ENCODE measurements at regions not wholly inside any gene's neighbourhood (a gene's known extent, or its start where the extent isn't known, plus 50 kb on each side); places are given as distances from the start of the nearest gene placed in this dataset.

DNA sequence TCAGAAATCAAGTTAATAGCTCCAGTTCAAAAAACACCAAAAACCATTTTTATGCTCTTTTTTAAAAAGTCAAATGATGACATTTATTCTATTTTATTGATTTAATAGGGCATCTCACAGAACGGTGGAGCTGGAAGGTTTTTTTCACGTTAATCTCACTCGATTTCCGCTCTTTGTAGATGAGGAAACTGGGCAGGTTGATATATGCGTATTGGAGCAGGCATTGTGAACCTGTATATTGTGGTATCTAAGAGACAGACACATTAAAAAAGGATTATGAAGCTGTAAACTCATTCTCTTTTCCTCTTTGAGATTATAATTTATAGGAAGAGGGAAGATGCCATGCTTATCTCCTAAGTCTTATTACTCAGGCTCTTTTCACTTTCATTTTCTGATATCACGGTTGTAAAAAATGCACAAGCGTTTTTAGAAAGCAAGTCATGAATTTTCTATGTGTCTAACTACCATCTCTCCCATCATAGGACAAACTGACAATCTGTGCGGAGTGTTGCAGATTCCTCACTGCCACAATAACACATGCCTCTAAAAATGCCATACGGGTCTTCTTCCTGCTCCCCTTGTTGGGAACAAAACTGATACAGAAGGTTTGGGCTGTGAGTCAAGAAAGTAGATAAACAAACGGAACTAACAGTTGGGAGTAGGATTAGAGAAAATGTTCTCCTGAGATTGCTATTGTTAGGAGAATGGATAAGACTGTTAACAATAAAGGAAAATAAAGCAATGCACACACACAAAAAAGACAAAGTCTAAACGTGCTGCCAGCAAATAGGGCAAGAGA, 1997.7 kb downstream of the MAT2B start:
- TF ChIP-seq GATA1 (IDR thresholded peaks at IDR 0.05; ENCODE audit: low read depth, low read length) (no peak), POLR2A (IDR thresholded peaks at IDR 0.05; ENCODE audit: low read length) (no peak)
- DNase-seq, result no peak

DNA sequence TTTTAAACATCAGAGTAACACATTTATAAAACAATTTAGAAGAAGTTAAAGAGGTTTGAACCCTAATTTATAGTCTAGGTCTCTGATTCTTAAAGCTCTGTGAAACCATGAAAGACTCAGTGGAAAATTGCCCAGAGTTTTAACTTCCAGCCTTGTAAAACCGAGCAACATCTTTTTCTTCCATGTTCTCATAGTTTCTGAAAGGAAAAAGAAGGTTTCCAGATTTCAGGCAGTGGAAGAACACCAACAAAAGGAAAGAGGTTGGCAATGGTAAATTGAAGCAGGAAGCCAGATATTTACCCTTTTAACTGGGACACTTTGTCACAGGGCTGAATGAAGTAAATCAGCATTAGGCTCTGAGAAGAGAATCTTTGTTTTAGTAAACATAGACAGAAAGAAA, 1999.3 kb downstream of the MAT2B start:
- TF ChIP-seq GATA1 (IDR thresholded peaks at IDR 0.05; ENCODE audit: low read depth, low read length), result no peak
- DNase-seq, result no peak

DNA sequence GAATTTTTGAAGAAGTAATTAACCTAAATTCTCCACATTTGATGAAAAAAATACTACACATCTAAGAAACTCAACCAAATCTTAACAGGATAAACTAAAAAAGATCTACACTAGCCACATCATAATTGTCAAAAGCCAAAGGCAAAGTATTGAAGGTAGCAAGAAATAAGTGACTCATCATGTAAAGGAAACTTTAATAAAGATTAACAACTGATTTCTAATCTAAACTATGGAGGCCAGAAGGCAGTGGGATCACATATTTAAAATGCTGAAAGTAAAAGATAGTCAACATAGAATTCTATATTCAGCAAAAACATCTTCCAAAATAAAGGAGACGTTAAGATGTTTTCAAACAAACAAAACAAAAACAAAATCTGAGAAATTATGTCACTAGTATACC, 2002.9 kb downstream of the MAT2B start:
- no peak for TF ChIP-seq GATA1 (IDR thresholded peaks at IDR 0.05; ENCODE audit: low read depth, low read length)
- no peak for TF ChIP-seq POLR2A (IDR thresholded peaks at IDR 0.05; ENCODE audit: low read length)
- DNase-seq, result no peak

DNA sequence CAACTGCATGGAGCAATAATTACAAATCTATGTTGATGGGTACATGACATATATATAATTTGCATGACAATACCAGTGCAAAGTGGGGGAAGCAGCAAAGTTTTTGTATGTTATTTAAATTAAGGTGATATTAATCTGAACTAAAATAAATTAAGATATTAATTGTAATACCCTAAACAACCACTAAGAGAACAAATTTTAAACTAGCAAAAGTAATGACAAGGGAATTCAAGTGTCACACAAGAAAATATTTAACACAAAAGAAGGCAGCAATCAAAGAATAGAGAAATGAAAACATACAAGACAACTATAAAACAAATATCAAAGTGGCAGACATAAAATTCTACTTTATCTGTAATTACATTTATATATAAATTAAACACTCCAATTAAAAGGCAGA, 2003.4 kb downstream of the MAT2B start:
- no peak for DNase-seq
- TF ChIP-seq POLR2A (IDR thresholded peaks at IDR 0.05; ENCODE audit: low read length), result no peak
- TF ChIP-seq GATA1 (IDR thresholded peaks at IDR 0.05; ENCODE audit: low read depth, low read length), result no peak

DNA sequence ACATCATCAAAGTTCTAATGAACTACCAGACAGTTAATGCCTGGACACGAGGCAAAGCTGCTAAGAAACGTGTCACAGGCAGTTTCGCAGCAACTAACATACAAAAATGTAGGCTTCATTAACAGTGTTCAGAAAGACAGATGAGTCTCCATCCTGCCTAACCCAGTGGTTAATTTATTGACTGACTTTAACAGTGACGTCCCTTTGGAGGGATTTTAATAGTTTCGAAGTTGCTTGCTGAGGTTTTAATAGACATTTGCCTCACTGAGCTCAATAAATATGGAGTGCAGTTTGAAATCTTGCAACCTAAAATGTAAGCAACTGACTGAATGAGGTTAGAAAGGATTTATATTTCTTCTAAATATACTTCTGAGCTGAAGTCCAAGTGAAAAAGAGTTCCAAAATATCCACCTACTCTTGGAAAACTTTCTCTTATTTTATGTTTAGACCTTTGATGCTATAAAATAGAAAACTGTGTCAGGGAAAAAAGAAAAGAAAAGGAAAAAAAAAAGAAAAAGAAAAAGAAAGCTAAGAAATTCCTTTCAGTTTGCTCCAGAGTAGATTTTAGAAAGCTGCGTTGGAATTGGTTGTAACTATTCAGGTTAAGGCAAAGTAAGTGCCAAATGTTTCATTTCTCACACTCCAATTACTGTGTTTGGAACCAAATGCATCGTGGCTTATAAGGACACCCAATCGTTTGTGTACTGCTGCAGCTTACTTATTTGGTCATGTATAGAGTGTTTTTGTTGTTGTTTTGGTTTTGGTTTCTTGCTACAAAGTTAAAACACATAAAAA, 2016.6 kb downstream of the MAT2B start:
- no peak for DNase-seq

DNA sequence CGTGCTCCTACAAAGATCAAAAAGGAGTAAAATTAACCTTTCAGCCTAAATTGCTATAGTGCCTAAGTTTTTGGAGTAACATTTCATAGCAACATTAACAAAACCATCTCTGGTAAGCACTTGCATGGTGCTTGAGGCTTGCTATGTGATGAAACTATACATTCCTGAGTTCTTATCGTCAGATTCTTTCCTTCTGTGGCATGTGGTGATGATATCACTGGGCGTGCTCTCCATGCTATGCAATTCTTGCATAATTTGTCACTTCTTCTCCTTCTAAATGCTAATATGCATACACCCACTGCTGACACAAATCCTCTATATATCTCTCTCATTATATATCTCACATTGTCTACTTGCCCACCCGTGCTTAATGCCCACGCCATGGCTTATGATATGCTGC, 2019.9 kb downstream of the MAT2B start:
- TF ChIP-seq GATA1 (IDR thresholded peaks at IDR 0.05; ENCODE audit: low read depth, low read length) (no peak), POLR2A (IDR thresholded peaks at IDR 0.05; ENCODE audit: low read length) (no peak)
- DNase-seq, result no peak

More for the DNA sequence above, 2016.6 kb downstream of the MAT2B start:
- no peak for TF ChIP-seq GATA1 (IDR thresholded peaks at IDR 0.05; ENCODE audit: low read depth, low read length)
- TF ChIP-seq POLR2A (IDR thresholded peaks at IDR 0.05; ENCODE audit: low read length), result no peak

DNA sequence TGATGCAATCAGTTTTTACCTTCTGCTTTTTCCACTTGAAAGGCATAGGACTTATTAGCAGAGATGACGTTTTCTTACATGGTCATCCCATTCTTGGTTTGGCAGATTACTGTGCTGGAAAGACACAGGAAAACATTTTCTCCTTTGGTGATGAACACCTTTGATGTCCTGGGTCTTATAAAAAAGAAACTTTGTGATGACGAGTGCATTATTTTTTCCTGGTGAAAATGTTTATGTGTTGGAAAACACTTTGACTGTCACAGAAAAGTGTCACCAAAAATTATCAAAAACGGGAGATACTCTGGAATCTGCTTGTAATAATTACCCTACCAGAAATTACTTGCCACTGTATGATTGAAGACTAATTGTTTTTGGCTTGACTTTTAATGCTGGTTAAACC, 2020.9 kb downstream of the MAT2B start:
- no peak for TF ChIP-seq GATA1 (IDR thresholded peaks at IDR 0.05; ENCODE audit: low read depth, low read length)
- TF ChIP-seq POLR2A (IDR thresholded peaks at IDR 0.05; ENCODE audit: low read length), result no peak

DNA sequence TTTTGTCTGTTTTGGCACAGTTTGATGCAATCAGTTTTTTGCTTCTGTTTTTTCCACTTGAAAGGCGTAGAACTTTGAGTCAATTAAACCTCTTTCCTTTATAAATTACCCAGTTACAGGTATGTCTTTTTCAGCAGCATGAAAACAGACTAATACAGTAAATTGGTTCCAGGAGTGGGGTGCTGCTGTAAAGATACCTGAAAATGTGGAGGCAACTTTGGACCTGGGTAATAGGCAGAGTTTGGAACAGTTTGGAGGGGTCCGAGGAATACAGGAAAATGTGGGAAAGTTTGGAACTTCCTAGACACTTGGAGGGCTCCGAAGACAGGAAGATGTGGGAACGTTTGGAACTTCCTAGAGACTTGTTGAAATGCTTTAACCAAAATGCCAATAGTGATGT, 2022.2 kb downstream of the MAT2B start:
- DNase-seq, result no peak
- TF ChIP-seq GATA1 (IDR thresholded peaks at IDR 0.05; ENCODE audit: low read depth, low read length) (no peak), POLR2A (IDR thresholded peaks at IDR 0.05; ENCODE audit: low read length) (no peak)

More for the DNA sequence above, 2020.9 kb downstream of the MAT2B start:
- no peak for DNase-seq

DNA sequence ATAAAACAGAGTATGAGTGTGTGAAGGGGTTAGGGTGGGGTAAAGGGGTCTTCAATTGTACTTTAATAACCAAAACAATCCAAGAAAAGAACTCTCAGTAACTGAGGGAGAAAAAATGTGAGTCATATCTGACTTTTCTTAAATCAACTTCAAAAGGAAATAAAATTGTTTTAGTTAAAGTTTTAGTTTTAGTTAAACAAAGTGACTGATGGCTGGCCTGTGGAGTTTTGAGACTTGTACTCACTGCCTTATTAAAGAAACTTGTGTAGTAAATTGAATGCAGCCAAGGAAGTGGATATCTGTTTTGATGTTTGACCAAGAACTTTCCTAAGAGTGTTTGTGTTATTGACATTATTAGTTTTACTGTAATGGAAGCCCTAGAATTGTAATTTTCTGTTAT, 2032.6 kb downstream of the MAT2B start:
- TF ChIP-seq POLR2A (IDR thresholded peaks at IDR 0.05; ENCODE audit: low read length) (no peak), GATA1 (IDR thresholded peaks at IDR 0.05; ENCODE audit: low read depth, low read length) (no peak)
- no peak for DNase-seq

DNA sequence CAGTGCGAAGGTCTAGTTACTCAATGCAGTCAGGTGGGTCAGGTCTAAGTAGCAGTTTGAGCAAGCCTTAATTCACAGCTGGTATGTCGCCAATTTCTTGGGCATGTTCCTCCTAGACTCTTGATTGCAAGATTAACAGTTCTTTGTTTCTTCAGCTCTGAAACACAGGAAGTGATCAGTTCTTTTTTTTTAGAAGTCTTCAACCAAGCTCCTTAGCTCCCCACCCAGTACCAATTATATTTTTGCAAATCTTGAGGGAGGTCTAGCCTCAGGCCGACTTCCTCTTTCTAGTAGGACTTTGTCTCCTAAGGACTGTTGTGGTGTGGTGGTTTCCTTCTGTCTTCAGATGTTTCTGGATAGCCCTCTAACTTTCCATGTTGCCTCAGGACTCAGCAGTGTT, 2054.2 kb downstream of the MAT2B start:
- no peak for DNase-seq
- TF ChIP-seq POLR2A (IDR thresholded peaks at IDR 0.05; ENCODE audit: low read length), result no peak
- TF ChIP-seq GATA1 (IDR thresholded peaks at IDR 0.05; ENCODE audit: low read depth, low read length), result no peak

DNA sequence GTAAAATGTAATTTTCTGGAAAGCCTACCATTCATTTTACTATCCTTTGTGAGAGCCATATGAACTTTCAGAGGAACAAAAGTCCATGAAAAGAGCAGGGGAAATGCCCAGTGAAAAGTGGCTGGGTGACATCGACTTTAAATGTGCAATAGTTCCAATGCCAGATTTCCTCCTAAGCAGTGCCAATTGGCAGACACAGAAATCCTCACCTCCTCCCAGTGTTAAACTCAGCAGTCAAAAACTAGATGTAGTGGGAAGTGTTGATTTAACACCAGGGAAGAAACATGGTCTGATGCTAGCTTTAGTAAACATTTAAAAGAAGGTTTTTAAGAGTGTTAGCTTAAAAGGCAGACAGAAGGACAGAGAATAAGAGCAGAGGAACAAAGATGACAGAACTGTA, 2055.2 kb downstream of the MAT2B start:
- DNase-seq, result no peak
- TF ChIP-seq GATA1 (IDR thresholded peaks at IDR 0.05; ENCODE audit: low read depth, low read length) (no peak), POLR2A (IDR thresholded peaks at IDR 0.05; ENCODE audit: low read length) (no peak)

DNA sequence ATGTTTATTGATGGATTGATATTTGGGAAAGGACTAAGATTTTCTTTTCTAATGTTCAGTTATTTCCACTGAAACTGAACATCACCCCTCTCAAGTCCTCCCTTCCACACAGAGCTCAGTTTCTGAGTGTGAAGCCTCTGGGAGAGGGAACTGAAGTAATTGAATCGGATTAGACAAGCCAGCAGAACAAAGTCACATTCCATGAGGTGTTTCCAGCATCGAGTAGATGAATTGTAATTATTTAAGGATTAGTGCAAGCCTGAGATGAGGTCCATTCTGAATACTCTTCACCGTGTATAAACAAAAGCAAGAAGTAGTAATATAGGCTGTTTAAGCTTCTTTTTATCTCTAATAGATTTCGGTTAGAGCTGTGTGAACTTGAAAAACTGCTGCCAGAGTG, 2060.5 kb downstream of the MAT2B start:
- TF ChIP-seq GATA1 (IDR thresholded peaks at IDR 0.05; ENCODE audit: low read depth, low read length), result no peak
- no peak for TF ChIP-seq POLR2A (IDR thresholded peaks at IDR 0.05; ENCODE audit: low read length)
- DNase-seq, result no peak

DNA sequence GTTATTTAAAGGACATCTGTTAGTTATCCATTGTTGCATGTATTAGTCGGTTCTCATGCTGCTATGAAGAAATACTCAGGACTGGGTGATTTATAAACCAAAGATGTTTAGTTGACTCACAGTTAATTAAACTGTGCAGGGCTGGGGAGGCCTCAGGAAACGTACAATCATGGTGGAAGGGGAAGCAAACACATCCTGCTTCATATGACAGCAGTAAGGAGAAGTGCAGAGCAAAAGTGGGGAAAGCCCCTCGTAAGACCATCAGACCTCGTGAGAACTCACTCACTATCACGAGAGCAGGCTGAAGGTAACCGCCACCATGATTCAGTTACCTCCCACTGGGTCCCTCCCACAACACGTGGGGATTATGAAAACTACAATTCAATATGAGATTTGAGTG, 2064.1 kb downstream of the MAT2B start:
- DNase-seq, result no peak
- TF ChIP-seq GATA1 (IDR thresholded peaks at IDR 0.05; ENCODE audit: low read depth, low read length) (no peak), POLR2A (IDR thresholded peaks at IDR 0.05; ENCODE audit: low read length) (no peak)

DNA sequence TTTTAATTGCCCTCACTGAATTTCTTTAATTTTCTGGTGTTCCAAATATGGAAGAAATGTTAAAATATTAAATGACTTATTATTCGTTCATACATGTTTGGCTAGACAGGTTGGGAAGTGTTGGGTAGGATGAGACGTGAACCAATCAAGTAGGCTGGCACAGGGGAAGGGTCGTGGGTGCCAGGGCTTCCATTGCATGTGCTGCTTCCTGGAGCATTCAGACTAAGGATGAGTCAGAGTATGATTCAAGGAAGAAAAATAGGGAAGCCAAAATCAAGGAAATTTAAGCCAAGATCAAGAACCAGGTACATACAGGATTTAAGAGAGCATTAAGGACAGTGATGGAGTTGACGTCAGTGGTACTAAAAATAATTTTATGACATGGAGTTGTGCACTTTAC, 2068.0 kb downstream of the MAT2B start:
- no peak for DNase-seq
- TF ChIP-seq POLR2A (IDR thresholded peaks at IDR 0.05; ENCODE audit: low read length) (no peak), GATA1 (IDR thresholded peaks at IDR 0.05; ENCODE audit: low read depth, low read length) (no peak)

DNA sequence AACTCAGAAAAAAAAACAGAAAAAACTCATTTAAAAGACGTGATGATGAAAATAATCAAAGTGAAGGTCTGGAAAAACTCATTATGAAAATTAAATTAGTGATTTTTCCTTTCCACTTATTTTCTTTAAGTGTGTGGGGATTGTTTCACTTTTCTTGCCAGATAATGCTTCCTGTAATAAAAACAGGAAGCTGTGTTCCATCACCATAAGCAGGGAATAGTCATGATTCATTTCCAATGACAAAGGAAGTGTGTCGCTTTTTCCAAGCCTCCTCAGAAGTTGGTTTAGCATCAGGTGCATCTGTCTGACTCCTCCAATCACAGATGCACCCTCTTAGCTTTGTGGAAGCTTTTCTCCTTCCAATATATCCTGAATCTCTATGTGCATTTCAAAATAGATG, 2068.7 kb downstream of the MAT2B start:
- TF ChIP-seq POLR2A (IDR thresholded peaks at IDR 0.05; ENCODE audit: low read length), result no peak
- TF ChIP-seq GATA1 (IDR thresholded peaks at IDR 0.05; ENCODE audit: low read depth, low read length), result no peak
- DNase-seq, result no peak
